ENCODE measurements at regions not wholly inside any gene's neighbourhood (a gene's known extent, or its start where the extent isn't known, plus 50 kb on each side); places are given as distances from the start of the nearest gene placed in this dataset.

- ChIA-PET POLR2A (no interaction called here), CTCF (no interaction called here)
- intact Hi-C loops (cut with micrococcal nuclease; ENCODE audit: unreplicated experiment) (no loop called here), in situ Hi-C loops (cut with HindIII; ENCODE audit: low pct_unique_long_range_greater_than_20kb, low sequenced_read_pairs) (no loop called here)
- no TSS peak for BruUV-seq (replicated peaks)
- Histone ChIP-seq H3K27ac (ENCODE audit: low read length) (no peak overlapping the region), H3K9me3 (ENCODE audit: control insufficient read depth, insufficient read depth, low read depth, low read length) (no peaks in the 10 kb centered on the region), H3K27me3 (ENCODE audit: control insufficient read depth, insufficient read depth, low read length) (no peaks in the 10 kb centered on the region), H3K4me3 (ENCODE audit: low read depth in 2 of 2, low read length in 2 of 2) (no peak overlapping the region), H3K36me3 (ENCODE audit: control insufficient read depth, insufficient read depth, low read length) (no peaks in the 10 kb centered on the region), H3K4me1 (ENCODE audit: control insufficient read depth, insufficient read depth, low read length) (no peaks in the 10 kb centered on the region)
- ATAC-seq (no peak), DNase-seq (ENCODE audit: low read depth, low spot score) (no peak)
- TF ChIP-seq TCF7L2 (IDR thresholded peaks at IDR 0.05; ENCODE audit: low read depth, low read length) (no peak), REST (IDR thresholded peaks at IDR 0.05; ENCODE audit: insufficient read depth in 1 of 2, low read depth in 2 of 2, low read length in 1 of 2) (no peak), POLR2AphosphoS5 (IDR thresholded peaks at IDR 0.05; ENCODE audit: low read depth, low read length) (no peak), CTCF (IDR thresholded peaks at IDR 0.05) (no peak), SIN3A (IDR thresholded peaks at IDR 0.05; ENCODE audit: borderline replicate concordance, insufficient read depth, low read depth, low read length) (no peak)
Measured at GRCh38 chr14:38930898-38931297, 172.1 kb downstream of the SEC23A start.

GRCh38 chr14:38930022-38930421 is 173.0 kb downstream of the SEC23A start:
- in situ Hi-C loops (cut with HindIII; ENCODE audit: low pct_unique_long_range_greater_than_20kb, low sequenced_read_pairs) = no loop called here
- ChIA-PET CTCF (no interaction called here), POLR2A (no interaction called here)
- no TSS peak for BruUV-seq (replicated peaks)
- H3K4me1 ChIP-seq (ENCODE audit: control insufficient read depth, insufficient read depth, low read length) = no peaks in the 10 kb centered on the region
- H3K27me3 ChIP-seq (ENCODE audit: control insufficient read depth, insufficient read depth, low read length) = no peaks in the 10 kb centered on the region
- DNase-seq (ENCODE audit: low read depth, low spot score) = no peak
- intact Hi-C loops (cut with micrococcal nuclease; ENCODE audit: unreplicated experiment) = no loop called here
- H3K27ac ChIP-seq (ENCODE audit: low read length) = no peak overlapping the region
- no peak for TF ChIP-seq POLR2AphosphoS5 (IDR thresholded peaks at IDR 0.05; ENCODE audit: low read depth, low read length)
- no peak for TF ChIP-seq TCF7L2 (IDR thresholded peaks at IDR 0.05; ENCODE audit: low read depth, low read length)
- no peak for TF ChIP-seq CTCF (IDR thresholded peaks at IDR 0.05)
- no peak for TF ChIP-seq REST (IDR thresholded peaks at IDR 0.05; ENCODE audit: insufficient read depth in 1 of 2, low read depth in 2 of 2, low read length in 1 of 2)
- no peak for TF ChIP-seq SIN3A (IDR thresholded peaks at IDR 0.05; ENCODE audit: borderline replicate concordance, insufficient read depth, low read depth, low read length)
- no peak for ATAC-seq
- no peaks in the 10 kb centered on the region for H3K36me3 ChIP-seq (ENCODE audit: control insufficient read depth, insufficient read depth, low read length)
- no peaks in the 10 kb centered on the region for H3K9me3 ChIP-seq (ENCODE audit: control insufficient read depth, insufficient read depth, low read depth, low read length)
- H3K4me3 ChIP-seq (ENCODE audit: low read depth in 2 of 2, low read length in 2 of 2) = no peak overlapping the region

Data from Panc1 (cell line).